Activated naive CD4-positive, alpha-beta T cell treated with anti-CD3 and anti-CD28 coated beads, Interleukin-2, amount 50 U/mL, for 24 hours (primary cell): ENCODE measurements at regions not wholly inside any gene's neighbourhood (a gene's known extent, or its start where the extent isn't known, plus 50 kb on each side); places are given as distances from the start of the nearest gene placed in this dataset.
A peak's percentile ranks its signal among the peaks of the same experiment; 100 is the strongest.

Experiments used
- H3K27ac Mint-ChIP-seq: one replicate; pipeline ENCODE4 v1.8.0; 2021; ENCODE audit warnings: mild to moderate bottlenecking, mixed read lengths
- H3K27me3 Mint-ChIP-seq: one replicate; pipeline ENCODE4 v1.8.0; 2021; ENCODE audit warnings: mixed read lengths
- H3K36me3 Mint-ChIP-seq: one replicate; pipeline ENCODE4 v1.8.0; 2021; ENCODE audit warnings: mixed read lengths
- H3K4me1 Mint-ChIP-seq: one replicate; pipeline ENCODE4 v1.8.0; 2021; ENCODE audit warnings: mixed read lengths
- H3K4me3 Mint-ChIP-seq: one replicate; pipeline ENCODE4 v1.8.0; 2021; ENCODE audit warnings: mild to moderate bottlenecking, mixed read lengths
- H3K9me3 Mint-ChIP-seq: one replicate; pipeline ENCODE4 v1.8.0; 2021; ENCODE audit warnings: mixed read lengths

DNA sequence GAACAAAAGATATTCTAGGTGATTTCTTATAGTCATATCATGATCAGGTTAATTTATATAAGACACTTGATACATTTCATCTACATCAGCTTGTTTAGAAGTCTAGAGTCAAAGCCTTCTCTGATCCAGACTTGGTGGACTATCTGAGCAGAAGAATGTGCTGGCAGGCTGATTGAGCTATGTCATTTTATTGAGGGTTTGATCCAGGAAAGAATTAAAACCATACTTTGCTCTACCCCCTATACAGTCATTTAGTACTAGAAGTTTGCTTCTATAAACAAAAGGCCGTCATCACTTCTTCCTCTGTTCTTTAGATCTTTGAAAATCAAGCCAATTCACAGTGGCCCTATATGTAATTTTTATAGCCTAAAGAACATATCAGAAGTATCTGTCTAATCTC is 173.1 kb upstream of the PITX2 start:
- Mint-ChIP-seq H3K4me3 (no peak overlapping the region), H3K9me3 (no peaks in the 10 kb centered on the region), H3K27ac (no peak overlapping the region), H3K27me3 (no peaks in the 10 kb centered on the region), H3K4me1 (no peaks in the 10 kb centered on the region), H3K36me3 (no peaks in the 10 kb centered on the region)

DNA sequence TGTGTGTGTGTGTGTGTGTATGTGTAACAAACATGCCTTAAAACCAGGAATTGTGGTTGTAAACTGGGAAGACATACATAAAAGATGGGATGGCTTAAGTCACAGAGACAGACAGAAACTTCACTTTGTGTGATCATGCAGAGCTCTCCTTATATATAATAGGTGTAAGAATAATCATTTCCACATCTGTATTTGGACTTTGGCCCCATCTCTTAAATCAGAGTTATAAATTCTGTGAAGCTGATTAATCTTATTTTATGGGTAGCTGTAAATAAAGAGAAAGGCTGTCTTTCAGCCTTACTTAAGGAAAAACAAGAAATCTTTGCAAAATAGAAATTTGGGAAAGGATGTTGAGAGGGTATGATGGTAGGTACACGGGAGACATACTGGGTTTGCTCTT is 174.6 kb upstream of the PITX2 start:
- H3K4me1 Mint-ChIP-seq = no peaks in the 10 kb centered on the region
- H3K36me3 Mint-ChIP-seq = no peaks in the 10 kb centered on the region
- no peak overlapping the region for H3K4me3 Mint-ChIP-seq
- no peak overlapping the region for H3K27ac Mint-ChIP-seq
- peaks cover 2% of the 10 kb centered on the region for H3K27me3 Mint-ChIP-seq
- H3K9me3 Mint-ChIP-seq = no peaks in the 10 kb centered on the region

GRCh38 chr4:110798687-110799086 is 175.8 kb upstream of the PITX2 start:
- Mint-ChIP-seq H3K27ac (no peak overlapping the region), H3K36me3 (no peaks in the 10 kb centered on the region), H3K27me3 (peaks cover 2% of the 10 kb centered on the region), H3K9me3 (no peaks in the 10 kb centered on the region), H3K4me3 (no peak overlapping the region), H3K4me1 (no peaks in the 10 kb centered on the region)

DNA sequence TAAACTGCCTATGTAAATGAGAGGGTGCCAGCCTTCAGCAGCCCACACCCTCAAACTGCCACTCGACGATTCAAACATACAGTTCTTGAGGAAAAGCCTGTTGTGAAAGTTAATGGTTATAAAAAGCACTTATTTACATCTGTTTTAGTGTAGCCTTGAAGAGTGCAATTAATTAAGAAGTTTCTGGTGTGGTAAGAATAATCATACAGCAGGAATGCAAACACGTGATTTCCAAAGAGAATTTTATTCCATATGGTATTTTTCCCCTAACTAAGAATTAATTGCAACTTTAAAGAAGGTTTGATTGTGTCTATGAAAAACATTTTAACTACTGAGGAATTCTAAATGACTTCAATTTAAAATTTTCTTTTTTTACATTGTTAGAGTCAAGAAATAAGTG is 176.3 kb upstream of the PITX2 start:
- Mint-ChIP-seq H3K36me3 (no peaks in the 10 kb centered on the region), H3K4me3 (no peak overlapping the region), H3K27ac (no peak overlapping the region), H3K4me1 (no peaks in the 10 kb centered on the region), H3K27me3 (peaks cover 2% of the 10 kb centered on the region), H3K9me3 (no peaks in the 10 kb centered on the region)

- H3K27me3 Mint-ChIP-seq = peaks cover 2% of the 10 kb centered on the region
- H3K27ac Mint-ChIP-seq = no peak overlapping the region
- no peaks in the 10 kb centered on the region for H3K4me1 Mint-ChIP-seq
- H3K4me3 Mint-ChIP-seq = no peak overlapping the region
- no peaks in the 10 kb centered on the region for H3K9me3 Mint-ChIP-seq
- no peaks in the 10 kb centered on the region for H3K36me3 Mint-ChIP-seq
Observed at GRCh38 chr4:110801591-110801990, 178.7 kb upstream of the PITX2 start.

GRCh38 chr4:110808351-110808878 is 185.5 kb upstream of the PITX2 start:
- Mint-ChIP-seq H3K27me3 (no peaks in the 10 kb centered on the region), H3K9me3 (no peaks in the 10 kb centered on the region), H3K4me3 (no peak overlapping the region), H3K4me1 (no peaks in the 10 kb centered on the region), H3K36me3 (no peaks in the 10 kb centered on the region), H3K27ac (no peak overlapping the region)

GRCh38 chr4:110815950-110816349 is 193.1 kb upstream of the PITX2 start:
- no peaks in the 10 kb centered on the region for H3K4me1 Mint-ChIP-seq
- no peak overlapping the region for H3K27ac Mint-ChIP-seq
- no peaks in the 10 kb centered on the region for H3K36me3 Mint-ChIP-seq
- H3K9me3 Mint-ChIP-seq = no peaks in the 10 kb centered on the region
- H3K27me3 Mint-ChIP-seq = no peaks in the 10 kb centered on the region
- H3K4me3 Mint-ChIP-seq = no peak overlapping the region

- Mint-ChIP-seq H3K4me1 (no peaks in the 10 kb centered on the region), H3K4me3 (no peak overlapping the region), H3K36me3 (no peaks in the 10 kb centered on the region), H3K9me3 (no peaks in the 10 kb centered on the region), H3K27me3 (no peaks in the 10 kb centered on the region), H3K27ac (no peak overlapping the region)
Observed at GRCh38 chr4:110816367-110816766, 193.5 kb upstream of the PITX2 start.

DNA sequence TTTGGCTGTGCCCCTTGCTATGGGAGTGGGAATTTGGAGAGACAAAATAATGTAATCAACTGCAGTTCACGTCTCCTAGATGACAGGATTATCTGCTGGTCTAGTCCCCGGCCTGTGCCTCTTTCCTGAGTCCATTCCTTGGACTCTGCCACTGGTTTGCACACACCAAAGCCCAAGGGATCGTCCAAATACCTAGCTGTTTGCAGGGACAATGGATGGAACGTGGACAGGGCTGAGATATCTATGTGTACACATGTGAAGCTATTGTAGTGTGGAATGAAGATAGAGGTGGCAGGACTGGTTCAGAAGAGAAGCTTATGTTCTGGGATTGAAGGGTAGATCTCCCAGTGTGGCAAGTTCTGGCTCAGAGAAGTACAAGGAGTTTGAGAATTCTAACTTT is 198.3 kb upstream of the PITX2 start:
- no peaks in the 10 kb centered on the region for H3K36me3 Mint-ChIP-seq
- H3K27ac Mint-ChIP-seq = no peak overlapping the region
- no peaks in the 10 kb centered on the region for H3K4me1 Mint-ChIP-seq
- no peak overlapping the region for H3K4me3 Mint-ChIP-seq
- H3K9me3 Mint-ChIP-seq = no peaks in the 10 kb centered on the region
- H3K27me3 Mint-ChIP-seq = no peaks in the 10 kb centered on the region

GRCh38 chr4:110823251-110823650 is 200.4 kb upstream of the PITX2 start:
- H3K36me3 Mint-ChIP-seq = no peaks in the 10 kb centered on the region
- H3K4me1 Mint-ChIP-seq = no peaks in the 10 kb centered on the region
- no peak overlapping the region for H3K4me3 Mint-ChIP-seq
- no peak overlapping the region for H3K27ac Mint-ChIP-seq
- no peaks in the 10 kb centered on the region for H3K9me3 Mint-ChIP-seq
- H3K27me3 Mint-ChIP-seq = no peaks in the 10 kb centered on the region

- Mint-ChIP-seq H3K36me3 (no peaks in the 10 kb centered on the region), H3K27ac (peak overlapping the region; percentile 6), H3K9me3 (no peaks in the 10 kb centered on the region), H3K27me3 (no peaks in the 10 kb centered on the region), H3K4me1 (no peaks in the 10 kb centered on the region), H3K4me3 (no peak overlapping the region)
Observed at GRCh38 chr4:110824344-110824743, 201.5 kb upstream of the PITX2 start.

GRCh38 chr4:110826656-110827055 is 203.8 kb upstream of the PITX2 start:
- no peak overlapping the region for H3K27ac Mint-ChIP-seq
- H3K9me3 Mint-ChIP-seq = no peaks in the 10 kb centered on the region
- H3K4me1 Mint-ChIP-seq = no peaks in the 10 kb centered on the region
- no peak overlapping the region for H3K4me3 Mint-ChIP-seq
- H3K27me3 Mint-ChIP-seq = no peaks in the 10 kb centered on the region
- H3K36me3 Mint-ChIP-seq = no peaks in the 10 kb centered on the region

DNA sequence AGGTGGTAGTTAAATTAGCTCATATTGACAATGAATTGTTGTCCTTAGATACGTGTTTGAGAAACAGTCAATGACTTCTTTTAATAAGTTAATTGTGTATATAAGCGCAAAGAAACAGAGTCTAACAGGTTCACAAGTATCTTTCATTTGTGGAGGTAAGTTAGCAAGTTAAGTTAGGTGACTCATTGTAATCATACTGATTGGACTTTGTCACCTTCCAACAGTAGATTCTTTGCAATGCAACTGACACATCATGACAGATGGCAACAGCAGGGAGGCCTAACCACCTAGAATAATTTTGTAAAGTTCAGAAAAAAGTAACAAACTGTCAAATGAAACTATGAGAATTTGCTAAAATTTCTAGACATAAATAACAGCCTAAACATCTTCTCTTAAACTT is 207.6 kb upstream of the PITX2 start:
- H3K36me3 Mint-ChIP-seq = no peaks in the 10 kb centered on the region
- H3K9me3 Mint-ChIP-seq = no peaks in the 10 kb centered on the region
- H3K27ac Mint-ChIP-seq = no peak overlapping the region
- no peaks in the 10 kb centered on the region for H3K27me3 Mint-ChIP-seq
- H3K4me3 Mint-ChIP-seq = no peak overlapping the region
- no peaks in the 10 kb centered on the region for H3K4me1 Mint-ChIP-seq

DNA sequence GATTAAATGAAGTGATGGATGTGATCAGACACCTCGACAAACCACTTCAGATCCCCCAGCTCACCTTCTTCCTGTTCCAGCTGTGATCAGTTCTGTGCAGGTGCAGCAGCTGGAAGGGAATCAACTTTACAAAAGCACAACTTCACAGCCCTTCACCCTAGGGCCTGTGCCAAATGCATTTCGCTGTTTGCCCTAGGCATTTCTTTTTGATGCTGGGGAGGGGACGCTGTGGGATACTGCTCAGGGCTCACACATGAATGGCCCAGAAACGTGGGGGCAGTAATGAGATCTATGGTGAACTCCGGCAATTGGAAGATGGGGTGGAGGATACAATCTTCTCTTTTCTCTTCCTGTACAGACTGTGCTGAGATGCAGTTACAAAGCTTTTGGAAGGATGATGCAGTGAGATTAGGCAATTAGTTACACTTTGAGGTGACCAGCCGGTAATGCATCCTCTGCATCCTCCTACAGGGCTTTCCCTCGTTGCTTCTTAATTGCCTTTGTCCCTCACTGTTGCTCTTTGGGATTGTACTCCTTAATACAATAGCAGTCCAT is 215.1 kb upstream of the PITX2 start:
- no peaks in the 10 kb centered on the region for H3K4me1 Mint-ChIP-seq

DNA sequence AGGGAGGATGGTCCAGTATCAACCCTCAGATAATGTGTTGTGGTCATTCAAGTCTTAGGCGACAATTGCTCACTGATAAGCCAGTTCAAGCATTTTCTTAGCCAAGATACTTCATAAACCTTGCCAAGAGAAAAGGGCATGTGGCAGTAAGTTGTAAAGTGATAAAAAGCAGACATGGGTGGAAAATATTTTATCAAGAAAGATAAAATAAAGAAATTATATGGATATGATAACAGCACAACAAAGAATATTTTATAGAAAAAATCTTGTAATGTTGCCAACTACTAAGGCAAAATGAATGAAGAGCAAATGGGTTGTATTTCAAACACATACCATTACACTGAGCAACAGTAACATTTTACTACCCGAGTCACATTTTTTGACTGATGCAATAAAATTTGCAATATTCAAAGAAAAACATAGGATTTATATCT is 217.4 kb upstream of the PITX2 start:
- H3K27me3 Mint-ChIP-seq = no peaks in the 10 kb centered on the region
- no peak overlapping the region for H3K27ac Mint-ChIP-seq
- no peaks in the 10 kb centered on the region for H3K4me1 Mint-ChIP-seq
- no peaks in the 10 kb centered on the region for H3K36me3 Mint-ChIP-seq
- H3K9me3 Mint-ChIP-seq = no peaks in the 10 kb centered on the region
- no peak overlapping the region for H3K4me3 Mint-ChIP-seq

More for the DNA sequence above, 215.1 kb upstream of the PITX2 start:
- H3K27ac Mint-ChIP-seq = no peak overlapping the region
- no peaks in the 10 kb centered on the region for H3K9me3 Mint-ChIP-seq
- no peaks in the 10 kb centered on the region for H3K27me3 Mint-ChIP-seq
- no peak overlapping the region for H3K4me3 Mint-ChIP-seq
- no peaks in the 10 kb centered on the region for H3K36me3 Mint-ChIP-seq

- Mint-ChIP-seq H3K36me3 (no peaks in the 10 kb centered on the region), H3K27ac (no peak overlapping the region), H3K4me1 (no peaks in the 10 kb centered on the region), H3K4me3 (no peak overlapping the region), H3K9me3 (no peaks in the 10 kb centered on the region), H3K27me3 (no peaks in the 10 kb centered on the region)
Observed at GRCh38 chr4:110848787-110849186, 225.9 kb upstream of the PITX2 start.

GRCh38 chr4:110849461-110849860 is 226.6 kb upstream of the PITX2 start:
- Mint-ChIP-seq H3K9me3 (no peaks in the 10 kb centered on the region), H3K27ac (no peak overlapping the region), H3K4me3 (no peak overlapping the region), H3K36me3 (no peaks in the 10 kb centered on the region), H3K27me3 (no peaks in the 10 kb centered on the region), H3K4me1 (no peaks in the 10 kb centered on the region)
